ENCODE measurements at regions not wholly inside any gene's neighbourhood (a gene's known extent, or its start where the extent isn't known, plus 50 kb on each side); places are given as distances from the start of the nearest gene placed in this dataset.

GRCh38 chr5:6806668-6807067, 93.4 kb downstream of the TENT4A start:
- intact Hi-C loops (cut with DNase I), result no loop called here
- DNase-seq, result no peak

GRCh38 chr5:6808462-6808861, 95.2 kb downstream of the TENT4A start:
- no peak for DNase-seq
- intact Hi-C loops (cut with DNase I), result no loop called here

GRCh38 chr5:6810641-6811405, 97.6 kb downstream of the TENT4A start:
- DNase-seq, result no peak
- intact Hi-C loops (cut with DNase I), result no loop called here

- intact Hi-C loops (cut with DNase I), result no loop called here
- no peak for DNase-seq
These were observed 98.9 kb downstream of the TENT4A start for GRCh38 chr5:6812091-6812490.

- DNase-seq, result no peak
- intact Hi-C loops (cut with DNase I), result no loop called here
These were observed 99.8 kb downstream of the TENT4A start for GRCh38 chr5:6812800-6813731.

GRCh38 chr5:6814816-6815215, 101.6 kb downstream of the TENT4A start:
- intact Hi-C loops (cut with DNase I), result no loop called here
- no peak for DNase-seq

- intact Hi-C loops (cut with DNase I), result no loop called here
- no peak for DNase-seq
These were observed 105.6 kb downstream of the TENT4A start for GRCh38 chr5:6818594-6819511.

GRCh38 chr5:6819521-6819920, 106.3 kb downstream of the TENT4A start:
- DNase-seq, result no peak
- intact Hi-C loops (cut with DNase I), result no loop called here

GRCh38 chr5:6820851-6821479, 107.7 kb downstream of the TENT4A start:
- peak in 5 of 10 donors; percentile 41 to 91 (median 55) for DNase-seq
- intact Hi-C loops (cut with DNase I), result no loop called here

- intact Hi-C loops (cut with DNase I), result no loop called here
- peak in 5 of 10 donors; percentile 21 to 87 (median 35) for DNase-seq
These were observed 108.8 kb downstream of the TENT4A start for GRCh38 chr5:6822068-6822467.

GRCh38 chr5:6822556-6823343, 109.5 kb downstream of the TENT4A start:
- peak in 1 of 10 donors; percentile 81 for DNase-seq
- intact Hi-C loops (cut with DNase I), result no loop called here

GRCh38 chr5:6823996-6824395, 110.8 kb downstream of the TENT4A start:
- intact Hi-C loops (cut with DNase I), result no loop called here
- no peak for DNase-seq

- intact Hi-C loops (cut with DNase I), result no loop called here
- no peak for DNase-seq
These were observed 112.5 kb downstream of the TENT4A start for GRCh38 chr5:6825678-6826244.

- intact Hi-C loops (cut with DNase I), result no loop called here
These were observed 113.5 kb downstream of the TENT4A start for GRCh38 chr5:6826756-6827155.

GRCh38 chr5:6827526-6828219, 114.4 kb downstream of the TENT4A start:
- DNase-seq, result no peak
- intact Hi-C loops (cut with DNase I), result no loop called here

More at GRCh38 chr5:6826756-6827155, 113.5 kb downstream of the TENT4A start:
- DNase-seq, result no peak

- intact Hi-C loops (cut with DNase I), result no loop called here
- peak in 1 of 10 donors; percentile 77 for DNase-seq
These were observed 116.0 kb downstream of the TENT4A start for GRCh38 chr5:6829150-6829784.

- intact Hi-C loops (cut with DNase I), result no loop called here
- no peak for DNase-seq
These were observed 117.5 kb downstream of the TENT4A start for GRCh38 chr5:6830643-6831239.
